HUDEP-2 (cell line): ENCODE measurements at regions not wholly inside any gene's neighbourhood (a gene's known extent, or its start where the extent isn't known, plus 50 kb on each side); places are given as distances from the start of the nearest gene placed in this dataset.
"Not testable (repeated sequence)": the region's sequence is repeated elsewhere in the genome, so short reads cannot be mapped to it uniquely, and the experiment has no call there.

Experiments used
- DNase-seq, 76 experiments: peaks; one replicate each; lab custom pipeline; 2025; ENCODE audit not compliant: unreplicated experiment in 76 of 76; lab: John Stamatoyannopoulos, UW

DNA sequence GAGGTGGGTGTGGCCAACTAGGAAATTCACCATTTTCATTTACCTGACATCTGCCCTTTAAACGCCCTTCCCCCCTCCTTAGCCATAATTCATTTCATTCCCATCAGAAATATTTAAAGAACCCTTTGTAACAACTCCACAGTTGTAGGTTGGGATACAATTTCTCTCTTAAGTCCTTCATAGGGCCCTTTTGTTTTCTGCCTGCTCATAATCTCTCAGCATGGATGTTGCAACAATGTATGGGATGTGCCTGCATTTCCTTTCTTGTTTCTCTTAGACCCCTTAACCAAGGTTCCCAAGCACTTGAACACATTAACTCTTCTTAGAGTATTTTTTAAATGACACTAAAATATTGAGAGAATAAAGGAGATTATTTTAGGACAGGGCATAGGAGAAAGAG is 51.7 kb upstream of the MYO10 start:
- DNase-seq, result no peak

DNA sequence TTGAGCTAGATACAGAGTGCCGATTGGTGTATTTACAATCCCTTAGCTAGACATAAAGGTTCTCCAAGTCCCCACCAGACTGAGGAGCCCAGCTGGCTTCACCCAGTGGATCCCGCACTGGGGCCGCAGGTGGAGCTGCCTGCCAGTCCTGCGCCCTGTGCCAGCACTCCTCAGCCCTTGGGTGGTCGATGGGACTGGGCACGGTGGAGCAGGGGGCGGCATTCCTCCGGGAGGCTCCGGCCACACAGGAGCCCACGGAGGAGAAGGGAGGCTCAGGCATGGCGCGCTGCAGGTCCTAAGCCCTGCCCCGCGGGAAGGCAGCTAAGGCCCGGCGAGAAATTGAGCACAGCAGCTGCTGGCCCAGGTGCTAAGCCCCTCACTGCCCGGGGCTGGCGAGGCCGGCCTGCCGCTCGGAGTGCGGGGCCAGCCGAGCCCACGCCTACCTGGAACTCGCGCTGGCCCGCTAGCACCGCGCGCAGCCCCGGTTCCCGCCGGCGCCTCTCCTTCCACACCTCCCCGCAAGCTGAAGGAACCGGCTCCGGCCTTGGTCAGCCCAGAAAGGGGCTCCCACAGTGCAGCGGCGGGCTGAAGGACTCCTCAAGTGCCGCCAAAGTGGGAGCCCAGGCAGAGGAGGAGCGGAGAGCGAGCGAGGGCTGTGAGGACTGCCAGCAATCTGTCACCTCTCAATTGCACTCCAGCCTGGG is 54.9 kb upstream of the MYO10 start:
- not testable (repeated sequence) for DNase-seq

DNA sequence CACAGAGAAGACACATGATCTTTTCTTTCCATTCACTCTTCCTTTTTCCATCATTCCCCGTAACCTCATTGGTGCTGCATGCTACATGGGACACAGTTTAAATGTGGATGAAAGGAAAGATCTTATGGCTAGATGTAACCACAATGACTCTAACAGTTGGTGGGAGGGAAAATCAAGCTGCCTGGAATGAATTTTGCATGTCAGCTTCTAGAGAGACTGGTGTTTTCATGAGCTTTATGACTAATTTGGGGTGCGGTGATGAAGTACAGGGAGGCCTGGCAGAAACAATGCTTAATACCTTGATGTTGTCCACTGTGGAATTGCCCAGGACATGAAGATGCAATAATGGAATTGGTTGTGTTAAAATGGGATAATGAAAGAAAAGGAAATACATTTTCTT is 55.9 kb upstream of the MYO10 start:
- DNase-seq, result no peak

DNA sequence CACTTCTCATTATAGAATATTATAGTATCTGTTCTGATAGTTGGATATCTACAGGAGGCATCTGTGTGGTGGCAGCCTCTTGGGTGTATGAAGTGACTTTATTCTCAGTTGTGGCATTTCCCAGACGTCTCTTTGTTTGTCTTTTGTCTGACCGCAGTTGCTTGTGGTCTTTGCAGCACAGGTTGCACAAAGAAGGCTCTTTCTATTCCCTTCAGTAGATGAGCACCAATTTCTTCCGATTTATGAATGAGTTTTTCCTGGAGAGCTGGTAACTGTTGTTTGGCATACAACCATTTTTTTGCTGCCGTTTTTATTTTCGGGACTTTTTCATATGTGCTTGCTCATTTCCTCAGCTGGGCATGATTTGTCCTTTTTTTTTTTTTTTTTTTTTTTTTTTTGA is 56.4 kb upstream of the MYO10 start:
- no peak for DNase-seq

DNA sequence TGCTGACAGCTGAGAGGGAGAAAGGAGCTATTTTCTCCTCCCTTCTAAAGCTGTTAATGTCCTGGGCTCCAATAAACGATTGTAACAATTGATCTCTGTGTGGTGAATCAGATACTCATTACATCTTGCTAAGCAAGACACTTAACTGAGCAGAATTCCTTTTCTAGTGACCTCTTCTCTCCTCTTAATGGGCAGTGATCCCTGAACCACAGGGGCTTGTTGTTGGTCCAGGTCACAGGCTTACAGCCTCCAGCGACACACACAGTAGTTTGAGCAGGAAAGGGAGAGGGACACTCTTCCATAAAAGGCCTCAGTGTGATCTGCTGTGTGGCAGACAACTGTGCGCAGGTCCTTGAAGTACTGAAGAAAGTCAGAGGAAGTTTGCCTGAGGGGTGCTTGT is 58.5 kb upstream of the MYO10 start:
- no peak for DNase-seq

DNA sequence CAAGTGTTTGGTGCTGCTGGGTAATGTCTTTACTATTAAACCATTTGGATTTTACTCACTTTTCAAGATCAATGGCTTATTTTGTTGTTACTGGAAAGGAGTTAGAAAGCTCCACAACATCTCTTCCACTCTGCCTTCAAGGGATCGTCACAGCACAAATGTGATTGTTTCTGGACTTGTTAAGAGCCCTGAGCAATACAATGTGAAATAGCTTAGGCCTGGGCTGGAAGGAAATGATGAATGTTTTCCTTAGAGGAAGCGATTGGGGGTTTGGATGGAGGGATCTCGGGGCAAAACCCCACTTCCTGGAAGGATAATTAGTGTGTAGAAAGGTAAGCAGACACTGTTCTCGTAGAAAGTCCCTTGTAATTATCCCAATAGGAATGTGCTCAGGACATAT is 59.3 kb upstream of the MYO10 start:
- no peak for DNase-seq

DNA sequence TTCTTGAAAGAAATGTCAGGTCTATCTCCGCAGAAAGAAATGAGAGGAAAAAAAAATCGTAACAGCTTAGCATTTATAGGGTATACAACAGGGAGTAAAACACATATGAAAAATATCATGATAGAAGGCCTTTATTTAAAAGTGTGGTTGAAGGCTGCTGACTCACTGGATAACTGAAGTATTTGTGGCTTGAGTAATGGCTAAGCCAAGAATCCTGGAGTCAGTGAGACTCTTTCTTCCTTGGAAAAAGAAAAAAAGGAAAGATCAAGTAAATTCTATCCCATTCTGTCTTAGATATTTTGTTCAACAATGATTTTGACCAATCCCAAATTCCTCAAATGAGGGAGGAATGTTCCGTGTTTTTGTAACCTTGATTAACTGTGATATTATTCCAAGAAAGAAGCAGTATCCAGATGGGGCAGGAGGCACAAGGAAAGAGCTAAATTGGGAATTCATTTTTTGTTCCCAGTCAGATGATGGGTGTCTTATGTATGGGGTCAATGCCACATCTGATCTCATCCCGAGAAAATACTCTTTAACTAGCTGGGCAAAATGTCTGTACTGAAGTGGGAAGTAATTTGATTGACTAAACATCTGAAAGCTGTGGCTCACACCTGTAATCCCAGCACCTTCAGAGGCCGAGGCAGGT is 64.3 kb upstream of the MYO10 start:
- no peak for DNase-seq

DNA sequence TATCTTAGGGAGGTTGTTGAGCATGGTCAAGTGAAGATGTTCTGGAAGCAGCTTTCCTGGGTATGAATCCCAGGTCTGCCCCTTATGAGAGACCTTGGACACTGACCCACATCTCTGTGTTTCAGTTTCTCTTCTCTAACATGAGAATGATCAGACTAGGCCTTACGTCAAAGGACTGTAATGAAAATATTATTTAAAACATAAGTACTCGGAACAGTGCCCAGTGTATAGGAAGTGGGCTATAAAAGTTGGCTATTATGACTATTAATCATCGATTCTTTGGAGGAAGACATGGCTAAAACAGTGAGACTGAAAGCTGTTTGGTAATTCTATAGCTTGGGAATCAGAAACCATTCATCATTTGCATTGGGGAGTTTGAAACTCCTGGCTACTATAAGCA is 65.3 kb upstream of the MYO10 start:
- DNase-seq, result no peak

DNA sequence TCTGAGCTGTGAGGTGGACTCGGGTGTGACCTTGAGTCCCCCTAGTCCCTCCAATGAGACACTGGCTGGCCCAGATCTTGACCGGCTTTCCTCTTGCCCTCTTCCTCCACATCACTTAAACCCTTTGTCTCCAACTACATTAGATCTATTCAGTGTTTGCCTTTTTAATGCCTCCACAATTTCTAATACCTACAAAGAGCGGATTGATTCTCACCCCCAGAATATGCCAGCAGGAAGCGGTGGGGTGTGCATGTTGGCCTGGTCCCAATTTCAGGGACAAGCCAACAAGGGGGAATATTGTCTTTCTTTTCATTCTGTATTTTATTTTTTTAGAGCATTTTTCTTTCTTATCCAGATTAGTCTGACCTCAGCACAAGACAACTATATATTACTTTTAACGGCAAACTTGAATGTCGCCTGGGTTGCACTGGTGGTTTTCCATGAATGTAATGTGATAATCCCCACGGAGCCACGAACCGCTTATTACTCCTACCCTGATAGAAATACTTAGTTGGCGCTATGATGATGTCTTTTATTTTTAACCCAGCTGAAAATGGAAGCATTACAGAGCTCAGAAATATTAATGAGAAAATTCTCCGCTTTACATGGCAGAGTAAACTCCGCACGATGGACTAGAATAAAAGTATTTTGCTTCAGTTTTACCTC is 68.5 kb upstream of the MYO10 start:
- DNase-seq, result no peak

DNA sequence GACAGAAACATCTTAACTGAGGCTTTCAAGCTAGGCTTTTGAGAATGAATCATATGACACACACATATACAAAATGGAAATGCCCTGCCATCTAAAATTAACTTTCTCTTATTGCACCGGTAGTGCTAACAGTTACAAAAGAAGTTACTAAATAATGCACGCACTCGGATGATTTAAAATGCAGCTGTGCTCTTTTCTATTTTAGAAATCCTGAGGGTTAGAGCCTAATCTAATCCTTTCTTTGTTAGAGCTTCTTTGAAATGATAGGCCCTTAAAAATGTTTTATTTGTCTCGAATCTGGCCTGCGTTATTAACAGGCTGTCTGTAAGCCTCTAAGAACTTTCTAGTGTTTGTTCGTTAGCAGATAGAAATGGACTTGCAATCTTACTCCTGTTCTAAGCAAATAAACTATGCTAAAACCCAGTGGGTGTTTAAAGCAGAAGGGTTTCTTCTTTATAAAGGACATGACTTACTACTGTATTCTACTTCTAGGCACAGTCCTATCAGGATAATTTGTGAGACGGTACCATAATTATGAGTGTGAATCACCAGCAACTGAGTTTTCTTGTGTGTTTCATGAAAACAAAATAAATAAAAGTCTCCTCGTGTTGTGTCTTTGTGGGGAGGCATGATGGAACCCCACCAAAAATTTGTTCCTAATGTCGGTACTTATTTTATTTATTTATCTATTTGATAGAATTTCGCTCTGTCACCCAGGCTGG is 69.2 kb upstream of the MYO10 start:
- DNase-seq, result no peak

DNA sequence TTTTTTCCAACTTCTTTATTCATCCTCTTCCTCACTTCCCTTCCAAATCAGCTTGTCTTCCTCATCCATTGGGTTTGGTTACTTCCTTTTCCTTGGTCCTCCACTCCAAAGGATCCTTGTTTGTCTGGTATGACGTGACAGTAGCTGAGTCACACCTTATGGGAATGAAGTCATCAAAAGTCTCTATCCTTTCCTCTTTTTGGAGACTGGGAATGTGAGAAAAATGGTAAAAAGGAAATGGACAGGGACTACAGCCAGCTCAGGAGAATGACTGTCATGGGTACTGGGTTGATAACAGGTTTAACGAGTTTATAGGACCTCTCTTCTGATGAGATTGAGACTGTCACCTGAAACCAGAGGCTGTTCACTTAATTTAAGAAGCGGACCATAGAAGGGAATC is 76.2 kb upstream of the MYO10 start:
- no peak for DNase-seq

DNA sequence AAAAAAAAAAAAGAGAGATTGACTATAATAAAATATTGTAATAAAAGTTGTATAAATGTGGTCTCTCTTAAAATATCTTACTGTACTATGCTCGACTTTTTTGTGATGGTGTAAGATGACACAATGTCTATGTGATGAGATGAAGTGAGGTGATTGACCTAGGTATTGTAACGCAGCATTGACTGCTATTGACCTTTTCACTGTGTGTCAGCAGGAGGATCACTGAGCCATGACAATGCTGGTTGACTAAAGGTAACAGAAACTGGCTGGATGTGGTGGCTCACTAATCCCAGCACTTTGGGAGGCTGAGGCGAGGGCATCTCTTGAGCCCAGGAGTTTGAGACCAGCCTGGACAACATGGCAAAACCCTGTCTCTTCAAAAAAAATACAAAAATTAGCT is 78.6 kb upstream of the MYO10 start:
- DNase-seq, result no peak

DNA sequence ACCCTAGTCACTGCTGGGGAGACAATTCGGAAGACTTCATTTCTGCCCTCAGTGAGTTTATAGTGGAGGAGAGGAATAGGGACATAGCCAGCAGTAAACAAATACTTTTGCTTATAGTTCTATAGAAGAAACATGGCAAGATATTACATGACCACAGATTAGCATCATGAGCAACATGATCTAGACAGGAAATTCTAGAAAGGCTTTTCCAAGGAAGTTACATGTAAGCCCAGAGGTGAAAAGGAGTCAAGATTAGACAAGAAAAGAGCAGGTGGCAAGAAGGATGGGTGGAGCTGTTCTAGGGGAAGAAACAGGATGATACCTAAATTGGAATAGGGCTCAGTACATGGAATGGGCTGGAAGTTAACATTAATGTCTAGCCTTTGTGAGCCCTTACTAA is 82.8 kb upstream of the MYO10 start:
- no peak for DNase-seq

DNA sequence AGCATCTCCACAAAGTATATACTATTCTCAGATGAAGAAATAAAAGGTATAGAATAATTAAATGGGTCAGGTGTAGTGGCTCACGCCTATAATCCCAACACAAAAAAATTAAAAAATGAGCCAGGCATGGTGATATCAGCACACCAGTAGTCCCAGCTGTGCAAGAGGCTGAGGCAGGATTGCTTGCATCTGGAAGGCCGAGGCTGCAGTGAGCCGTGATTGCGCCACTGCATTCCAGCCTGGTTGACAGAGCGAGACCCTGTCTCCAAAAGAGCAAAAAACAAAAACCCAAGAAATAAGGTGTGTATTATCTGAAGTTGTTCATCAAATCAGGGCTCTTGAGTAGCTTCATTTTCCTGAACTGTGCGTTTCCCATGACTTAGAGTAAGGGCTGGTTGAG is 83.2 kb upstream of the MYO10 start:
- DNase-seq, result no peak

DNA sequence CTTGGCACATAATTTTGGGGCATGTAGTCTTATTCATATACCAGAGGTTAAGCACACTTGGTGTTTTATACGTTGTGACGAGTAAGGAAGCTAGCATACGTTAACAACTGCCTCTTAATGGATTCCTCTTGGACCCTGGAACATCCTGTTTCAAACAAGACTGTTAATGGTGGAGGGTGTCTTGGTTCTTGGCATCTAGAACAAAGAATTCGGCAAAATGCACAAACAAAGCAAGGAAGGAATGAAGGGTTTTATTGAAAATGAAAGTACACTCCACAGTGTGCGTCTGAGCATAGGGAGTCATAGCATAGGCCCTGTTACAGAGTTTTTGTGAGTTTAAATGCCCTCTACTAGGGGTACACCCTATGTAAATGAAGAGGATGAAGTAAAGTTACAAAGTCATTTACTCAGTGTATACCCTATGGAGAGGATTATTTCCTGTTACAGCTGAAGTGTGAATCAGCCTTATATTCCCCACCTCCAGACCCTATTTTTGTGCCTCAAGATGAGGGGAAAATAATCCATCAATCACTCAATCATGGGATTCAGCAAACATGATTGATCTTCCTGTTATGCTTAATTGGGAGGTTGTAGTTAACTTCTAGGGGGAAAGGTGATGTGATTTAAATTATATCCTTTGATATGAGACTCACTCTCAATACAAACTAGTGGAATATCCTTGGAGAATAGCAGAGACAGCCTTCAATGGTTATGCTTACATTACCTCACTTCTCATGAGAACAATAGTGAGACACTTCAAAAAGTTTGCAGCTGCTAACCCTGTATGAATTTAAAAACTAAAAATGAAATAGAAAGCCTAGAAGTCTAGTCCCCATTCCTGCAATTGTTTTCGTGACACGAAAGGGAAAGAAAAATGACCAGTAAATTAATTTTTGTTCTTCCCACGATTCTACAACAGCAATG is 84.9 kb upstream of the MYO10 start:
- DNase-seq, result no peak

DNA sequence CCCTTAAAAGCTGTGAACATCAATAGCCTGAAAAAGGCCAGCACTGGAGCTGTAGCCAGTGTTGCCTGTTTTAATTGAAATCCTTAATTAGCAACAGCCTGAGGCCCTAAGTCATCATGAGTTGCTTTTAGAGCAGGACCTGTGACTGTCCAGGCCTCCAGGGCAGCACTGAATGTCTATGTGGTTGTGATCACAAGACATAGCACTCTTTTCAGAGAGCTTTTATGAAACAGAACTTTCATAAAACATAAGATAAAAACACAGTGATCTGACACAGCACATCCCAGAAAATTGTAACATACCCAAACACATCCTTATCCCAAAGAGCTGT is 85.5 kb upstream of the MYO10 start:
- no peak for DNase-seq

DNA sequence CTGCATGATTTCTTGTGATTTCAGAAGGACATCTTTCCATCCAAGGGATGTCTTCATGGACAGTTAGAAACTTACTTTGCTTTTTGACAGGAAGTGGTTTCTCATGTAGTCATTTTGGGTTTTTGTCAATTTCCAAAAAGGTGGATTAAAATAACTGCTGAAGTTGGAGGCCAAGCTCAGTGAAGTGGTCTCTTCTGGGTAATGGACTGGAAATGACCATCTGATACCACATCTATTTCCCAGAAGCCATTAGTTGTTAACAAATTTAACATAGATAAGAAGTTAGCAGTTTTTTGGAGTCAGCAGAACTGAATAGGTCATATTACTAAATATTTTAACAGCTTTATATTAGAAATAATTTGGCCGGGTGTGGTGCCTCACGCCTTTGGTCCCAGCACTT is 86.2 kb upstream of the MYO10 start:
- no peak for DNase-seq

DNA sequence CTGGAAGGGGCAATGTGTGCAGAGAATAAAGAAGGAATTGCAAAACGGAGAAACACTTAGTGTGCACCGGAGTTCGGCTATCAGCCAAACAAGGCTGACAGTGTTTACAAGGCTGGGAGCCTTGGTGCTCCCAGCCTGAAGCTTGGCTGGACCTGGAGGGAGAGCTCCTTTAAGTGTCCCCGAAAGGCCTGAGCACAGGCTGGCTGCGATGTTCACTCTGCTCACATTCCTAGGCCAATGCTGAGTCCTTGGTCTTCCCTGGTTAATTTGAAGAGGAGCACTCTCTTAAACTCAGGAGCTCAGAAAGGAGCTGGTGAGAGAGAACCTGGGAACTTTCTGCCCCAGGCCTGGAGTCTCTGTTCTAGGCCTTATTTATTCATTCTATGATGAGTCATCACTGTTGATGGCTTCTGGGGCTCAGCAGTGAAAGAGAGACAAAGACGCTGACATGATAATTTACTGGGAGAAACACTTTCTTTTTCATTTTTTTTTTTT is 88.6 kb upstream of the MYO10 start:
- DNase-seq, result no peak

DNA sequence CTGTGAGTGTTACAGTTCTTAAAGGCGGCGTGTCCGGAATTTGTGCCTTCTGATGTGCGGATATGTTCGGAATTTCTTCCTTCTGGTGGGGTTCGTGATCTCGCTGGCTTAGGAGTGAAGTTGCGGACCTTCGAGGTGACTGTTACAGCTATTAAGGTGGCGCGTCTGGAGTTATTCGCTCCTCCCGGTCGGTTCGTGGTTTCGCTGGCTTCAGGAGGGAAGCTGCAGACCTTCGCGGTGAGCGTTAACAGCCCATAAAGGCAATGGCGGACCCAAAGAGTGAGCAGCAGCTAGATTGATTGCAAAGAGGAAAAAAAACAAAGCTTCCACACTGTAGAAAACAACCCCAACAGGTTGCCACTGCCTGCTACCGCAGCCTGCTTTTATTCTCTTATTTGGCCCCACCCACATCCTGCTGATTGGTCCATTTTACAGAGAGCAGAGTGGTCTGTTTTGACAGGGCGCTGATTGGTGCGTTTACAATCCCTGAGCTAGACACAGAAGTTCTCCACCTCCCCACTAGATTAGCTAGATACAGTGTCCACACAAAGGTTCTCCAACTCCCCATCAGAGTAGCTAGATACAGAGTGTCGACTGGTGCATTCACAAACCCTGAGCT is 95.7 kb upstream of the MYO10 start:
- not testable (repeated sequence) for DNase-seq
